Adrenal gland (tissue), 9 donors: ENCODE measurements at regions not wholly inside any gene's neighbourhood (a gene's known extent, or its start where the extent isn't known, plus 50 kb on each side); places are given as distances from the start of the nearest gene placed in this dataset.
A peak's percentile ranks its signal among the peaks of the same experiment; 100 is the strongest.

Experiments
- DNase-seq, 7 donors: peaks; one replicate each; pipeline ENCODE4 v3.0.0-alpha.2; 2019 to 2020
- H3K27ac ChIP-seq, 5 donors: fragments of 200-600 bp; sonication (generic) in 4 of 5; 1 replicate in 3 of 5; 2 replicates in 2 of 5; pipeline versions ENCODE4 v1.5.1 to v1.8.0; 2016 to 2020; ENCODE audit warnings: mild to moderate bottlenecking in 1 of 5
- H3K27me3 ChIP-seq: fragments of 200-600 bp; 2 replicates; pipeline ENCODE4 v1.8.0; 2021
- H3K36me3 ChIP-seq, 2 donors: fragments of 200-600 bp; replicated peaks in 1 of 2; 1 replicate in 1 of 2; 2 replicates in 1 of 2; pipeline versions ENCODE4 v1.5.1 to v1.8.0; 2018 to 2022
- H3K4me1 ChIP-seq, 2 donors: fragments of 200-600 bp; replicated peaks in 1 of 2; 1 replicate in 1 of 2; 2 replicates in 1 of 2; pipeline versions ENCODE4 v1.5.1 to v1.8.0; 2018 to 2021
- H3K4me3 ChIP-seq, 4 donors: fragments of 200-600 bp; sonication (generic) in 3 of 4; one replicate each; pipeline ENCODE4 v1.5.1; 2016 to 2018
- H3K9me3 ChIP-seq, 3 donors: fragments of 200-600 bp; sonication (generic) in 1 of 3; replicated peaks in 1 of 3; 1 replicate in 2 of 3; 2 replicates in 1 of 3; pipeline versions ENCODE4 v1.5.1 to v1.8.0; 2016 to 2021
- POLR2A ChIP-seq, 2 donors: fragments of 450-650 bp; IDR thresholded peaks; one replicate each; pipeline ENCODE4 v1.6.1; 2017; ENCODE audit warnings: antibody characterized with exemption in 2 of 2, mild to moderate bottlenecking in 2 of 2, moderate library complexity in 1 of 2
- WGBS, 4 donors: extraction: QIAGEN DNeasy Blood & Tissue Kit in 2 of 4; methylation state at CpG; one replicate each; pipeline versions ENCODE4 v1.1.5 to v1.1.7; 2013 to 2017; 5-methylcytosine and 5-hydroxymethylcytosine counted together
- intact Hi-C, 2 donors: fragments of 100-400 bp; cut with DNase I; formaldehyde crosslinking; loops; one replicate each; pipeline versions ENCODE4 v1.14.1 to v1.15.0; 2022 to 2023
- TF ChIP-seq, protein P1 (sequence below), 6 experiments: fragments of 450-650 bp in 4 of 6; fragments of 200-600 bp in 2 of 6; sonication (generic) in 1 of 6; IDR thresholded peaks; 1 replicate in 5 of 6; 2 replicates in 1 of 6; pipeline versions ENCODE4 v1.5.1 to v1.8.0; 2016 to 2021; ENCODE audit warnings: antibody characterized with exemption in 6 of 6, mild to moderate bottlenecking in 2 of 6, moderate library complexity in 1 of 6
- donor health status: healthy with polysubstance abuse.
- donor health status: Bipolar disorder and iron deficiency.
- donor health status: DM: yes; HTN: yes; CAD: no.
- donor health status: DM: no; HTN: no; CAD: no.
- donor health status: DM: no; HTN: no; CAD: no.

DNA sequence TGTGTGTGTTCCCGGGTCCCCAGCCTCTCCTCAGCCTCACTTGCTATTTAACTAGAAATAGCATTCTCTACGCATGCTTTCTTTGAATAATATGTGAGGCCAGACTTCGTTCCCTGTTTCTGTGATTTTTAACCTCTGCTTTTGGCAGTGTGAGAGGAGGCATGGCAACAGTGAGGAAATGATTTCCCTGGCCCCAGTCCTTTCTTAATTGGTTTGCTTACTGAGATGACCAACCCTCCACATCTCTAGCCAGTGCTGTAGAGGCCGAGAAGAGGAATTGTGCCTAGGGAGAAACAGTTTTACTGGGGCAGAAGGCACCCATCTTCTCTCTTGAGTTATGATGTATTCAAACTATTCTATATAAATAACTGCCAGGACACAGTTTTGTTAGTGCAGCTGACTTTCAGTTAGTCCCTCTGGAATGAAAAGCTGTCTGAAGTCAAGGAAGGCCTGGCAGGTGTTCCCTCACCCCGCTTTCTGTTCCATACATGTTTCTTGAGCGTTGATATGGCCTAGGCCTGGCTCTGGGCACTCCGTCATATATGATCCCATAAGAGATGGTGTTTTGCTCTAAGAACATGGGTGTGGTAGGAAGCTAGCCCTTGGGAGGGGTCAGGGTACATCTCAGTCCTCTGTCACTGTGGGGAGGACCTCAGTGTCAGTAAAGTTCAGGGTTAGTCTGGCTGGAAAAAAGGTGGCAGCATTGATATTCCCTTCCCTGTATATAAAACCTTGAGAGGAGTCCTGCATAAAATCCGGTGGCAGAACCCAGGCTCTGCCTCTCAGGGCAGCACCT lies 73.7 kb upstream of the NPAS1 start:
- H3K27me3 ChIP-seq = no peaks in the 10 kb centered on the region
- intact Hi-C loops = no loop called here
- H3K4me3 ChIP-seq = no peak overlapping the region
- WGBS, 4 donors = 66 to 74% (median 70%) methylated on average over 8 of the region's 8 CpGs
- TF ChIP-seq, protein P1, sequence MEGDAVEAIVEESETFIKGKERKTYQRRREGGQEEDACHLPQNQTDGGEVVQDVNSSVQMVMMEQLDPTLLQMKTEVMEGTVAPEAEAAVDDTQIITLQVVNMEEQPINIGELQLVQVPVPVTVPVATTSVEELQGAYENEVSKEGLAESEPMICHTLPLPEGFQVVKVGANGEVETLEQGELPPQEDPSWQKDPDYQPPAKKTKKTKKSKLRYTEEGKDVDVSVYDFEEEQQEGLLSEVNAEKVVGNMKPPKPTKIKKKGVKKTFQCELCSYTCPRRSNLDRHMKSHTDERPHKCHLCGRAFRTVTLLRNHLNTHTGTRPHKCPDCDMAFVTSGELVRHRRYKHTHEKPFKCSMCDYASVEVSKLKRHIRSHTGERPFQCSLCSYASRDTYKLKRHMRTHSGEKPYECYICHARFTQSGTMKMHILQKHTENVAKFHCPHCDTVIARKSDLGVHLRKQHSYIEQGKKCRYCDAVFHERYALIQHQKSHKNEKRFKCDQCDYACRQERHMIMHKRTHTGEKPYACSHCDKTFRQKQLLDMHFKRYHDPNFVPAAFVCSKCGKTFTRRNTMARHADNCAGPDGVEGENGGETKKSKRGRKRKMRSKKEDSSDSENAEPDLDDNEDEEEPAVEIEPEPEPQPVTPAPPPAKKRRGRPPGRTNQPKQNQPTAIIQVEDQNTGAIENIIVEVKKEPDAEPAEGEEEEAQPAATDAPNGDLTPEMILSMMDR (IDR thresholded peaks at IDR 0.05) = no peak
- TF ChIP-seq POLR2A (IDR thresholded peaks at IDR 0.05) = no peak
- peak overlapping the region in 4 of 5 donors; percentile 7 to 80 (median 57) for H3K27ac ChIP-seq
- H3K4me1 ChIP-seq = peaks cover 16 to 30% of the 10 kb centered on the region in 2 donors
- no peak for DNase-seq
- no peaks in the 10 kb centered on the region for H3K9me3 ChIP-seq
- no peaks in the 10 kb centered on the region for H3K36me3 ChIP-seq

DNA sequence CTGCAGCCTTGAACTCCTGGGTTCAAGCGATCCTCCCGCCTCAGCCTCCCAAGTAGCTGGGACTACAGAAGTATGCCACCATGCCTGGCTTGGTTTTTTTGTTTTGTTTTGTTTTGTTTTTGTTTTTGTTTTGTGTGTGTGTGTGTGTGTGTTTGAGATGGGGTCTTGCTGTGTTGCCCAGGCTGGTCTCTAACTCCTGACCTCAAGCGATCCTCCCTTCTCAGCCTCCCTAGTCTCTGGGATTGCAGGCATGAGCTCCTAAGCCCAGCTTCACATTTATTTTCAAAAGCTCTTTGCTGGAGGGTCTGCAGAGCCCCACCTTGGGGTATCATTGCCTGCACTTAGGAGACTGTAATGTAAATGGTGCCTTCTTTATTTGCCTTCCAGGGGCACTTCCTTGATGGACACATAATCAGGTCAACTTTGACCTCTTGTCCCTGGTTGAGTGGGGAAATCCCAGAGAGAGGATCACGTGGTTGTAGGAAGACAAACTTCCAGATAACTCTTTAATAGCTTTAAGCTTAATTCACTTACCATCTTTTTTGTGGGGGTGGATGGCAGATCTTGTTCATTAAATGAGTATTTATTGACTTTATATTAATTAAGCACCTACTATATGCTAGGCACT lies 72.9 kb upstream of the NPAS1 start:
- H3K27ac ChIP-seq = peak overlapping the region in 2 of 5 donors; percentile 13 to 78
- H3K4me1 ChIP-seq = peaks cover 16 to 39% of the 10 kb centered on the region in 2 donors
- no peak overlapping the region for H3K4me3 ChIP-seq
- TF ChIP-seq, protein P1 (IDR thresholded peaks at IDR 0.05) = no peak
- no peak for TF ChIP-seq POLR2A (IDR thresholded peaks at IDR 0.05)
- no peak for DNase-seq
- intact Hi-C loops = no loop called here
- H3K9me3 ChIP-seq = no peaks in the 10 kb centered on the region
- H3K36me3 ChIP-seq = no peaks in the 10 kb centered on the region
- H3K27me3 ChIP-seq = no peaks in the 10 kb centered on the region
- WGBS, 4 donors = 61 to 77% (median 73%) methylated on average over 4 of the region's 4 CpGs

DNA sequence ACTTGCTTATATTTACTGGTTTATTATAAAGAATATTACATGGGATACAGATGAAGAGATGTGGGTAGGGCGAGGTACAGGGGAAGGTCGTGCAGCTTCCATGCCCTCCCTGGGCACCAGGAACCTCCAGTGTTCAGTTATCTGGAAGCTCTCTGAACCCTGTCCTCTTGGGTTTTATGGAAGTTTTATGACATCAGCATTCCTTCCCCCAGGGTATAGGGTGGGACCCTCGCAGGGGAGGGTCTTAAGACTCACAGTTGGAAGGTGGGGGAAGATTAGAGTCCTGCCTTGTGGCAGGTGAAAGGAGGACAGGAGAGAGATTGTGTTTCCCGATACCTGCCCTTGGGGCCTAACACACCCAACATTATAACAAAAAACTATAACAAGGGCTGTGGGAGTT lies 71.8 kb upstream of the NPAS1 start:
- Histone ChIP-seq H3K27me3 (no peaks in the 10 kb centered on the region), H3K4me1 (peaks cover 16 to 43% of the 10 kb centered on the region in 2 donors), H3K4me3 (no peak overlapping the region), H3K36me3 (no peaks in the 10 kb centered on the region), H3K9me3 (no peaks in the 10 kb centered on the region), H3K27ac (no peak overlapping the region)
- TF ChIP-seq, protein P1 (IDR thresholded peaks at IDR 0.05) = no peak
- no peak for TF ChIP-seq POLR2A (IDR thresholded peaks at IDR 0.05)
- intact Hi-C loops = no loop called here
- WGBS, 4 donors = 90 to 99% (median 95%) methylated on average over 4 of the region's 4 CpGs
- DNase-seq = no peak

DNA sequence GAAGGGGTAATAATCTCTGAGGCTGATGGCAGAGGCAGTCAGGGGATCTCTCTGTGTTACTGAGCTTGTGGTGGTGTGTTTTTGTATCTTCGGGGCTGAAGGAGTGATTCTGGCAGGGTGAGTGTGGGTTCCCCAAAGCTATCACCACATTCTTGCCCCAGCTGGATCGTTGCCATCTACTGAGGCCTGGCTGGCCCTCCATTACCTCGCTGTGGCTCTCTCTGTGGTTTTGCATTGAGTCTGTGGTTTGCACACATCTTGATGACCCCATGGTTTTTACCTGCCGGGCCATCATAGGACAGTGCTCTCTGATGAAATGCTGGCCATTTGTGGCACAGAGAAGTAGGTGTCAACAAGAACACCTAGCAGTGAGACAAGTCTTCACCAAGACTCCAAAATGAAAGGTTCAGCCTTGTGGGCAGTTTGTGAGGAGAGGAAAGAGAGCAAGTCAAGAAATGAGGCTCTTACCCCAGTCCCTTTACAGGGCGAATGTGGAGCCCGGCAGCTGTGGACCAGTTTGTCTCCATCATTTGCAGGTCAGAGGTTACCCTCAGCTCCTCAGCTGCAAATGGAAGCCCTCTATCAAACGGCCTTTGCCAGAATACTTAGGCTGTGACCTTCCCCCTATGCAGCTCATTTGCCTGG lies 69.0 kb upstream of the NPAS1 start:
- no peaks in the 10 kb centered on the region for H3K9me3 ChIP-seq
- no peak for DNase-seq
- H3K36me3 ChIP-seq = no peaks in the 10 kb centered on the region
- no peak overlapping the region for H3K27ac ChIP-seq
- H3K27me3 ChIP-seq = no peaks in the 10 kb centered on the region
- peaks cover 13 to 44% of the 10 kb centered on the region in 2 donors for H3K4me1 ChIP-seq
- 66 to 79% (median 74%) methylated on average over 6 to 7 of the region's 7 CpGs for WGBS, 4 donors
- intact Hi-C loops = no loop called here
- no peak overlapping the region for H3K4me3 ChIP-seq
- TF ChIP-seq, protein P1 (IDR thresholded peaks at IDR 0.05) = no peak
- no peak for TF ChIP-seq POLR2A (IDR thresholded peaks at IDR 0.05)
